GM12878 (cell line): ENCODE measurements at regions not wholly inside any gene's neighbourhood (a gene's known extent, or its start where the extent isn't known, plus 50 kb on each side); places are given as distances from the start of the nearest gene placed in this dataset.

Experiments
- ATAC-seq: fragments of 200-7000 bp; cut with Tn5 transposase; 3 replicates; pipeline ENCODE4 v1.9.1; 2020; ENCODE audit warnings: mild to moderate bottlenecking, moderate library complexity
- BruUV-seq: library from RNA; stranded (reverse); fragments of 400-500 nt; replicated peaks from 2 replicates; lab custom pipeline; 2021; lab: Mats Ljungman, UMichigan
- CTCF ChIA-PET: fragments of 300-600 bp; sonication (Branson Sonifier 250); formaldehyde crosslinking; extraction: SDS; loops from one replicate; lab custom pipeline; 2021; ENCODE audit warnings: inconsistent platforms; lab: Yijun Ruan, JAX
- POLR2A ChIA-PET: fragments of 350-600 bp; formaldehyde crosslinking; extraction: SDS; loops from one replicate; lab custom pipeline; 2021; ENCODE audit warnings: inconsistent platforms; lab: Charles Lee
- RAD21 ChIA-PET: fragments of 300-600 bp; sonication (Branson Sonifier 250); formaldehyde crosslinking; loops from one replicate; lab custom pipeline; 2023; ENCODE audit warnings: antibody characterized with exemption; ENCODE audit not compliant: unreplicated experiment; lab: Charles Lee
- SMC1A ChIA-PET: fragments of 300-600 bp; sonication (Branson Sonifier 250); formaldehyde crosslinking; loops from one replicate; lab custom pipeline; 2023; ENCODE audit not compliant: unreplicated experiment, uncharacterized antibody; lab: Charles Lee
- DNase-seq: peaks from one replicate; pipeline ENCODE4 v3.0.0-alpha.2; 2011; ENCODE audit warnings: low read depth, low spot score
- FAIRE-seq: peaks from 3 replicates; lab custom pipeline; 2011; peaks lifted over from hg19 to GRCh38; lab: Jason Lieb, UNC
- H2AFZ ChIP-seq: 2 replicates; pipeline ENCODE4 v1.6.0; 2011; ENCODE audit warnings: low read depth, low read length, control low read depth; ENCODE audit not compliant: control insufficient read depth
- H3K27ac ChIP-seq: 2 replicates; pipeline ENCODE4 v1.5.1; 2011; ENCODE audit warnings: control low read depth; ENCODE audit not compliant: control insufficient read depth, insufficient read depth
- H3K27me3 ChIP-seq, 2 experiments: replicated peaks in 1 of 2; 2 replicates each; pipeline versions ENCODE4 v1.6.0 to v1.6.1; 2011; ENCODE audit warnings: low read length in 1 of 2; ENCODE audit not compliant: control insufficient read depth in 2 of 2, insufficient read depth in 2 of 2
- H3K36me3 ChIP-seq, 2 experiments: 2 replicates each; pipeline ENCODE4 v1.5.1; 2011; ENCODE audit warnings: low read length in 1 of 2; ENCODE audit not compliant: control insufficient read depth in 2 of 2, insufficient read depth in 2 of 2
- H3K4me1 ChIP-seq: 2 replicates; pipeline ENCODE4 v1.6.1; 2011; ENCODE audit warnings: mild to moderate bottlenecking, low read length, moderate library complexity, mixed read lengths; ENCODE audit not compliant: control insufficient read depth, insufficient read depth
- H3K4me2 ChIP-seq: 2 replicates; pipeline ENCODE4 v1.6.0; 2011; ENCODE audit warnings: control low read depth; ENCODE audit not compliant: control insufficient read depth, insufficient read depth
- H3K4me3 ChIP-seq: fragments of 200-600 bp; sonication (generic); 2 replicates; pipeline ENCODE4 v1.5.1; 2016
- H3K79me2 ChIP-seq: 2 replicates; pipeline ENCODE4 v1.6.0; 2011; ENCODE audit warnings: low read length; ENCODE audit not compliant: control insufficient read depth, insufficient read depth
- H3K9ac ChIP-seq: 2 replicates; pipeline ENCODE4 v1.8.0; 2011; ENCODE audit warnings: low read length, control low read depth, mixed read lengths; ENCODE audit not compliant: control insufficient read depth, insufficient read depth
- H3K9me3 ChIP-seq: replicated peaks from 3 replicates; pipeline ENCODE4 v1.5.1; 2011; ENCODE audit warnings: mild to moderate bottlenecking, low read length; ENCODE audit not compliant: control insufficient read depth, insufficient read depth
- H4K20me1 ChIP-seq: 2 replicates; pipeline ENCODE4 v1.6.0; 2011; ENCODE audit not compliant: control insufficient read depth, insufficient read depth
- BMI1 ChIP-seq: fragments of 450-650 bp; IDR thresholded peaks from 2 replicates; pipeline ENCODE4 v1.6.1; 2016; ENCODE audit warnings: mild to moderate bottlenecking, moderate library complexity, borderline replicate concordance
- CEBPB ChIP-seq, 2 experiments: fragments of 150-350 bp in 1 of 2; IDR thresholded peaks; 2 replicates each; pipeline ENCODE4 v1.6.1; 2012 to 2014; ENCODE audit warnings: low read depth in 2 of 2, low read length in 2 of 2, borderline replicate concordance in 1 of 2, inconsistent platforms in 1 of 2
- FOS ChIP-seq: IDR thresholded peaks from 3 replicates; pipeline ENCODE4 v1.6.1; 2011; ENCODE audit warnings: borderline replicate concordance; ENCODE audit not compliant: insufficient read length; ENCODE audit errors: extremely low read depth
- FOXM1 ChIP-seq: IDR thresholded peaks from 2 replicates; pipeline ENCODE4 v1.6.1; 2012; ENCODE audit warnings: low read depth, mild to moderate bottlenecking, inconsistent platforms, low read length, moderate library complexity
- GABPA ChIP-seq: IDR thresholded peaks from 2 replicates; pipeline ENCODE4 v1.6.1; 2014; ENCODE audit warnings: antibody characterized with exemption, low read depth, mild to moderate bottlenecking, inconsistent platforms
- PML ChIP-seq: IDR thresholded peaks from 2 replicates; pipeline ENCODE4 v1.6.1; 2012; ENCODE audit warnings: low read length, inconsistent platforms
- POLR2AphosphoS5 ChIP-seq: IDR thresholded peaks from 2 replicates; pipeline ENCODE4 v1.6.1; 2011; ENCODE audit warnings: mild to moderate bottlenecking, low read length, inconsistent platforms
- RBBP5 ChIP-seq: fragments of 200-600 bp; sonication (generic); conservative IDR thresholded peaks from 2 replicates; pipeline ENCODE4 v1.6.1; 2016
- RUNX3 ChIP-seq: IDR thresholded peaks from 2 replicates; pipeline ENCODE4 v1.6.1; 2012; ENCODE audit warnings: low read length, inconsistent platforms
- SP1 ChIP-seq: IDR thresholded peaks from one replicate; pipeline ENCODE4 v1.6.1; 2011; ENCODE audit warnings: low read depth, low read length
- STAT1 ChIP-seq: fragments of 450-650 bp; conservative IDR thresholded peaks from 2 replicates; pipeline ENCODE4 v1.6.1; 2014; ENCODE audit warnings: antibody characterized with exemption, mild to moderate bottlenecking
- TAF1 ChIP-seq: IDR thresholded peaks from 2 replicates; pipeline ENCODE4 v1.6.1; 2011; ENCODE audit warnings: mild to moderate bottlenecking, low read depth, low read length, borderline replicate concordance
- YY1 ChIP-seq: IDR thresholded peaks from 2 replicates; pipeline ENCODE4 v1.6.1; 2011; ENCODE audit warnings: low read depth, mild to moderate bottlenecking, low read length
- ZNF622 ChIP-seq: fragments of 450-650 bp; IDR thresholded peaks from 2 replicates; pipeline ENCODE4 v1.6.1; 2017; ENCODE audit warnings: mild to moderate bottlenecking, inconsistent platforms
- in situ Hi-C: fragments of 300-500 bp; cut with MboI; formaldehyde crosslinking; loops from 9 replicates; pipeline ENCODE4 v1.14.3; 2018; ENCODE audit warnings: mixed read lengths
- intact Hi-C: fragments of 100-400 bp; cut with micrococcal nuclease; formaldehyde crosslinking; loops from one replicate; pipeline ENCODE4 v1.14.2; 2022; ENCODE audit not compliant: unreplicated experiment
- TF ChIP-seq, protein P1 (sequence below): IDR thresholded peaks from 2 replicates; pipeline ENCODE4 v1.6.1; 2011; ENCODE audit warnings: low read depth, low read length, improper control_type of control experiment, borderline replicate concordance
- TF ChIP-seq, protein P2 (sequence below): IDR thresholded peaks from 2 replicates; pipeline ENCODE4 v1.6.1; 2012; ENCODE audit warnings: mild to moderate bottlenecking, low read depth, low read length
- TF ChIP-seq, protein P3 (sequence below): IDR thresholded peaks from 2 replicates; pipeline ENCODE4 v1.6.1; 2012; ENCODE audit warnings: low read depth, low read length, improper control_type of control experiment
- TF ChIP-seq, protein P4 (sequence below): fragments of 450-650 bp; IDR thresholded peaks from 2 replicates; pipeline ENCODE4 v1.6.1; 2018; ENCODE audit warnings: borderline replicate concordance, mild to moderate bottlenecking; ENCODE audit not compliant: partially characterized antibody

DNA sequence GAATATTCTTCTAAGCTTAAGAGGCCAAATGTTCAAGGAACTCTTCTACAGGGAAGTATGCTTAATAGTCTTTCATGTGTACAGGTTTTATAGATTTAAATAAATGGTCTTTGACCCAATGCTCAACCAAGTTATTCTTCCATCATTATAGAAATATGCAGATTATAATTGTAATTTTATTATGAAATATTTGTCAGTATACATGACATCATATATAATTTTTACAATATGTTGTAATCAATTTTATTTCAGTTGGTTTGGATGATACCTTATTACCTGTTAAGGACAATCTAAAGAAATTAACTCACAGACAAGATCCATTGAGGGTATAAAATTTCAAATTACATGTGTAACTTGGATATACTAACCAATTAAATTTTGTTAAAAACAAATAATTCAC, 1278.3 kb downstream of the SLC16A7 start:
- Histone ChIP-seq H4K20me1 (no peaks in the 10 kb centered on the region), H3K36me3 (no peaks in the 10 kb centered on the region), H3K4me3 (no peak overlapping the region), H3K27ac (no peak overlapping the region), H3K9me3 (no peaks in the 10 kb centered on the region), H3K27me3 (no peaks in the 10 kb centered on the region), H3K79me2 (no peaks in the 10 kb centered on the region), H2AFZ (no peak overlapping the region), H3K9ac (no peak overlapping the region), H3K4me1 (no peaks in the 10 kb centered on the region), H3K4me2 (no peak overlapping the region)
- no TSS peak for BruUV-seq
- POLR2A ChIA-PET = no interaction called here
- SMC1A ChIA-PET = interaction anchor here (0.7 to 1.4 kb wide), 2 partner anchors 11 to 24 kb away, joined by 3 to 4 read pairs; no protein-coding TSS in a partner anchor
- RAD21 ChIA-PET = no interaction called here
- DNase-seq (no peak), FAIRE-seq (no peak), ATAC-seq (no peak)
- CTCF ChIA-PET = no interaction called here
- intact Hi-C loops (no loop called here), in situ Hi-C loops (no loop called here)
- TF ChIP-seq GABPA (no peak), YY1 (no peak), TAF1 (no peak), RBBP5 (no peak), SP1 (no peak), STAT1 (no peak), CEBPB (IDR thresholded peaks at IDR 0.05; ENCODE audit: borderline replicate concordance in 1 of 2, low read depth in 2 of 2, low read length in 2 of 2) (no peak), BMI1 (no peak), RUNX3 (no peak), PML (no peak), FOS (no peak), FOXM1 (no peak), ZNF622 (no peak), POLR2AphosphoS5 (no peak)
- TF ChIP-seq, protein P1, sequence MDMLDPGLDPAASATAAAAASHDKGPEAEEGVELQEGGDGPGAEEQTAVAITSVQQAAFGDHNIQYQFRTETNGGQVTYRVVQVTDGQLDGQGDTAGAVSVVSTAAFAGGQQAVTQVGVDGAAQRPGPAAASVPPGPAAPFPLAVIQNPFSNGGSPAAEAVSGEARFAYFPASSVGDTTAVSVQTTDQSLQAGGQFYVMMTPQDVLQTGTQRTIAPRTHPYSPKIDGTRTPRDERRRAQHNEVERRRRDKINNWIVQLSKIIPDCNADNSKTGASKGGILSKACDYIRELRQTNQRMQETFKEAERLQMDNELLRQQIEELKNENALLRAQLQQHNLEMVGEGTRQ = no peak
- TF ChIP-seq, protein P2, sequence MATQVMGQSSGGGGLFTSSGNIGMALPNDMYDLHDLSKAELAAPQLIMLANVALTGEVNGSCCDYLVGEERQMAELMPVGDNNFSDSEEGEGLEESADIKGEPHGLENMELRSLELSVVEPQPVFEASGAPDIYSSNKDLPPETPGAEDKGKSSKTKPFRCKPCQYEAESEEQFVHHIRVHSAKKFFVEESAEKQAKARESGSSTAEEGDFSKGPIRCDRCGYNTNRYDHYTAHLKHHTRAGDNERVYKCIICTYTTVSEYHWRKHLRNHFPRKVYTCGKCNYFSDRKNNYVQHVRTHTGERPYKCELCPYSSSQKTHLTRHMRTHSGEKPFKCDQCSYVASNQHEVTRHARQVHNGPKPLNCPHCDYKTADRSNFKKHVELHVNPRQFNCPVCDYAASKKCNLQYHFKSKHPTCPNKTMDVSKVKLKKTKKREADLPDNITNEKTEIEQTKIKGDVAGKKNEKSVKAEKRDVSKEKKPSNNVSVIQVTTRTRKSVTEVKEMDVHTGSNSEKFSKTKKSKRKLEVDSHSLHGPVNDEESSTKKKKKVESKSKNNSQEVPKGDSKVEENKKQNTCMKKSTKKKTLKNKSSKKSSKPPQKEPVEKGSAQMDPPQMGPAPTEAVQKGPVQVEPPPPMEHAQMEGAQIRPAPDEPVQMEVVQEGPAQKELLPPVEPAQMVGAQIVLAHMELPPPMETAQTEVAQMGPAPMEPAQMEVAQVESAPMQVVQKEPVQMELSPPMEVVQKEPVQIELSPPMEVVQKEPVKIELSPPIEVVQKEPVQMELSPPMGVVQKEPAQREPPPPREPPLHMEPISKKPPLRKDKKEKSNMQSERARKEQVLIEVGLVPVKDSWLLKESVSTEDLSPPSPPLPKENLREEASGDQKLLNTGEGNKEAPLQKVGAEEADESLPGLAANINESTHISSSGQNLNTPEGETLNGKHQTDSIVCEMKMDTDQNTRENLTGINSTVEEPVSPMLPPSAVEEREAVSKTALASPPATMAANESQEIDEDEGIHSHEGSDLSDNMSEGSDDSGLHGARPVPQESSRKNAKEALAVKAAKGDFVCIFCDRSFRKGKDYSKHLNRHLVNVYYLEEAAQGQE = no peak
- TF ChIP-seq, protein P3, sequence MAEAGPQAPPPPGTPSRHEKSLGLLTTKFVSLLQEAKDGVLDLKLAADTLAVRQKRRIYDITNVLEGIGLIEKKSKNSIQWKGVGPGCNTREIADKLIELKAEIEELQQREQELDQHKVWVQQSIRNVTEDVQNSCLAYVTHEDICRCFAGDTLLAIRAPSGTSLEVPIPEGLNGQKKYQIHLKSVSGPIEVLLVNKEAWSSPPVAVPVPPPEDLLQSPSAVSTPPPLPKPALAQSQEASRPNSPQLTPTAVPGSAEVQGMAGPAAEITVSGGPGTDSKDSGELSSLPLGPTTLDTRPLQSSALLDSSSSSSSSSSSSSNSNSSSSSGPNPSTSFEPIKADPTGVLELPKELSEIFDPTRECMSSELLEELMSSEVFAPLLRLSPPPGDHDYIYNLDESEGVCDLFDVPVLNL = no peak
- TF ChIP-seq, protein P4, sequence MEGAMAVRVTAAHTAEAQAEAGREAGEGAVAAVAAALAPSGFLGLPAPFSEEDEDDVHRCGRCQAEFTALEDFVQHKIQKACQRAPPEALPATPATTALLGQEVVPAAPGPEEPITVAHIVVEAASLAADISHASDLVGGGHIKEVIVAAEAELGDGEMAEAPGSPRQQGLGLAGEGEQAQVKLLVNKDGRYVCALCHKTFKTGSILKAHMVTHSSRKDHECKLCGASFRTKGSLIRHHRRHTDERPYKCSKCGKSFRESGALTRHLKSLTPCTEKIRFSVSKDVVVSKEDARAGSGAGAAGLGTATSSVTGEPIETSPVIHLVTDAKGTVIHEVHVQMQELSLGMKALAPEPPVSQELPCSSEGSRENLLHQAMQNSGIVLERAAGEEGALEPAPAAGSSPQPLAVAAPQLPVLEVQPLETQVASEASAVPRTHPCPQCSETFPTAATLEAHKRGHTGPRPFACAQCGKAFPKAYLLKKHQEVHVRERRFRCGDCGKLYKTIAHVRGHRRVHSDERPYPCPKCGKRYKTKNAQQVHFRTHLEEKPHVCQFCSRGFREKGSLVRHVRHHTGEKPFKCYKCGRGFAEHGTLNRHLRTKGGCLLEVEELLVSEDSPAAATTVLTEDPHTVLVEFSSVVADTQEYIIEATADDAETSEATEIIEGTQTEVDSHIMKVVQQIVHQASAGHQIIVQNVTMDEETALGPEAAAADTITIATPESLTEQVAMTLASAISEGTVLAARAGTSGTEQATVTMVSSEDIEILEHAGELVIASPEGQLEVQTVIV = no peak
